Stimulated activated CD4-positive, alpha-beta T cell treated with anti-CD3 and anti-CD28 coated beads, Interleukin-4, amount 100 ng/mL, for 4 hours (primary cell): ENCODE measurements at regions not wholly inside any gene's neighbourhood (a gene's known extent, or its start where the extent isn't known, plus 50 kb on each side); places are given as distances from the start of the nearest gene placed in this dataset.
"Not testable (repeated sequence)": the region's sequence is repeated elsewhere in the genome, so short reads cannot be mapped to it uniquely, and the experiment has no call there.

Experiments used
- DNase-seq, 2 experiments: peaks; one replicate each; pipeline ENCODE4 v3.0.0-alpha.2; 2020

DNA sequence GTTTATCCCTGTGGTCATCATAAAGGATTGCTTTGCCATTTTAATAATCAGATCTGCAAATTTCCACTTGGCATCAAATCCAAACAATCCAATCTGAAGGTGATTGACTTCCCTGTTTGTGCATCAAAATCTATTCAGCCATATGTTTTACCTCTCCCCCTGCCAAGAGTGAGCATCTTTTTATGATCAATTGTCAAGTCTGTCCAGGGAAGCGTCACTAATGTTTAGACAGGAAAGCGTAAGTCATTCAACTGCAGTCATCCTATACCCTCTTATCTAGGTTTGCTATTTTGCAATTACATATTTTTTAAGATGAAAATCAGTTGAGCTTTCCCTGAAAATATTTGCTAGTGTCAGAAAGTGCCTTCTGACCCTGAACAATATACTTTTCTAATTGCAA is 1224.1 kb upstream of the SEL1L start:
- no peak for DNase-seq

DNA sequence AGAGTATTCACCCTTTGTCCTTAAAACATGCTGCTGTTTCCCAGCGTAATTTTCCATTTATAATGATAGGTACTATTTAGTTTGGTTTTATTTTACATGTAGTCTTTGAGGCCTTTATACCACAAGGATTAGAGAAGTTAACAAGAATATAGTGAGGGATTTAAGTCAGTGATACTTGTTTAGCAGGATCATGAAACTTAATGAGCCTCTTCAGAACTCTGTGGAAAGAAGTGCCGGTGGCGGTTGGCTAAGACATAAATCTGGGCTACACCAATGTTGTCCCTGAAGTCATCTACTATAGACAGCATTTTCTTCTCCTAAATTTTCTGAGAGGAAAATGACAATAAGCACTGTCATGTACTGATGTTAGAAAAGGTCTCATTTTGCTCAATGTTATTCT is 1226.0 kb upstream of the SEL1L start:
- DNase-seq: no peak

DNA sequence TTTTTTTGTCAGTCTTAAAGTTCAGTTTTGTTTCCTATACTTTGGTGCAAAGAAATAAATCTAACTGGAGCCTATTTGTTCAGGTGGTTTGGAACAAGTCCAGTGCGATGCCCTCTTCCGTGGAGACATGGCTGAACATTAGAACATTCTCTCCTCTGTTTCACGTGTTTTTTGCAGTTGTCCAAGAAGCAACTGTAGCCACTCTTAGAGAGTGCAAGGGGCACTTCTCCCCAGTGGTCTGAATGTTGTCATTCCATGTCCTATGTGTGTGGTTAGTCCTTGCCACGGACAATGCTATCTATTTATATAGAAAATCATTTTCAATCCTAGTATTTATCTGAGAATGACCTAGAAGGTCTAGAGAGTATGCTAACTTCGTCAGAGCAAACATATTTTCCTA is 1232.5 kb upstream of the SEL1L start:
- DNase-seq: no peak

DNA sequence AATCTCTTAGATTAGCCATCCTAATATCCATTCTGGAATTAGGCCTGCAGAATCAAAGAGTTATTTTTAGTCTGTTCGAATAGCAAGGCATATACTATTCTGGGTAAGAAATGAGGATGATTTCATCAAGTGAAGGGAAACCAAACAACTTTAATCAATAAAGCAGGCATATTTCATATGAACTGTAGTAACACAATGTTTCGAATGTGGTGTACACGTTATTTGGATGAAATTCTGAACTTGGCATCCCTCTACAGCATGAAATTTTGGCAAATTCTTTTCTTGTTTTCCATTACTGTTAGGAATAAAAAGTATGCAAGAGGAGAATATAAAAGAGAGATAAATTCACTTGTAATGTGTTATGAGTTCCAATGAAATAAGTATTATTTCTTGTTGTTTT is 1233.3 kb upstream of the SEL1L start:
- DNase-seq: no peak

DNA sequence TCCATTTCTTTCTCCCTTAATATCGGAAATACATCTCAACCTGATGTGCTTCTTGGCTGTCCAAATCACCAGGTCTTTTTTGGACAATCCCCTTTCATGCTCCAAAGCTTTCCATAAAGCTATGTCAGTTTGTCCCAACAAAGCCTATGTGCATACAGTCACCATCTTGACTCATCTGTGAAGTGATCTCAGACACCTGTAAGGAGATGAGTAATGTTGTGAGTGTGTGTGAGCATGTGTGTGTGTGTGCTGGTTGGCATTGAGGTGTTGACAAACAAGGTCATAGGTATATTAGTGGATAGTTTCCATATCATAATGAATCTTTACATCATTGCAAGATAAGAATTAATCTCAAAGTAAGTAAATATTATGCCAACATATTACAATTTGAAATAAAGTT is 1243.3 kb upstream of the SEL1L start:
- no peak for DNase-seq

DNA sequence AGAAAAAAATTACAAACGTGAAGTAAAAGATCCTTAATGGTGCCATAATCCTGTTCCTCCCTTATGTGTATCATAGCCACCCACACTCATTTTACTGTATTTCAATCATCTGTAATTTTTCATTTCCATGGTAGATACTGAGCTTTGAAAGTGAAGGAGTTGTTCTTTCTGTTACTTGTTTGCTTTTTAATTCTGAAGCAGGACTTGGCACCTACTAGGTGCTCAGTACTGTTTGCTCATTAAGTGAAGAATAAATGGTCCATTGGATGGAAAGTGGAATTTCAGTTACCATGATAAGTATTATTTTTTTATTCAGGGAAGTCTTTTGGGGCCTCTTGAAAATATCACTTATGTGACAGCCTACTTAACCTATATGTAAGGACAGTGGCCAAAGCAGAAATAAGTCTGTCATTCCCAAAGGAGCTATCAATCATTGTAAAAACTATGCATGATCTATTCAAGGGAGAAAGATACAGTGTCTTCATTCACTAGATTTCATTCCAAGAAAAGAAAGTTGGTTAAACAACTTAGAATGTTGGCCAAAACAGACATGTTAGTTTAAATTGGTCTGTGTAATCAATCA is 1244.4 kb upstream of the SEL1L start:
- no peak for DNase-seq

DNA sequence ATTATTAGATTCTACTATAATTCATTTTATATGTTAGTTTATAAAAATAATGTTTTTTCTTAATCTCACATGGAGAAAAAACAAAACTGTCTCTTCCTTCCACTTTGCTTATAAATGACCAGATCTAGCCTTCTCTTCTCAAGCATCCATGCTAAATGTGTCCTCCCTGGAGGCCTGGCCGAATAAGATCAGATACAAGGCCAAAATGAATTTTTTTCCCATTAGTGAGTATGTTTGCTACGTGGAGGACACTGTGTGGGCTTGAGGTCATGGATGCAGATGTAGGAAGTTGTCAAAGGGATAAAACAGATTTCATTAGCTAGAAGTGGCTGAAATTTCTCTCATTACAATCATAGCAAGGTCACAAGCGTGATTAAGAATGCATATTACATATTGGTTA is 1244.9 kb upstream of the SEL1L start:
- DNase-seq: no peak

DNA sequence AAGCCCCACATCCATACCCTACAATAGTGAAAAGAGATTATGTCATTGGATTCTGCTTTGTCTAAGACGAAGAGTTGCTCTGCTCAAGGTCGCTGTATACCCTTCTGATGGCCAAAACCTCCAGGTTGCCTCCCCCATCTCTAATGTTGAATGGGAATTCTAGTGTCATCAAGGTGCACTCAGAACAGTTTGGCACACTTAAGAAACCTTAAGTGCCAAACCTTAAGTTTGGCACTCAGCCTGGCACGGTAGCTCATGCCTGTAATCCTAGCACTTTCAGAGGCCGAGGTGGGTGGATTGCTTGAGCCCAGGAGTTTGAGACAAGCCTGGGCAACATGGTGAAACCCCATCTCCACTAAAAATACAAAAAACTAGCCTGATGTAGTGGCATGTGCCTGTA is 1245.6 kb upstream of the SEL1L start:
- DNase-seq: no peak

DNA sequence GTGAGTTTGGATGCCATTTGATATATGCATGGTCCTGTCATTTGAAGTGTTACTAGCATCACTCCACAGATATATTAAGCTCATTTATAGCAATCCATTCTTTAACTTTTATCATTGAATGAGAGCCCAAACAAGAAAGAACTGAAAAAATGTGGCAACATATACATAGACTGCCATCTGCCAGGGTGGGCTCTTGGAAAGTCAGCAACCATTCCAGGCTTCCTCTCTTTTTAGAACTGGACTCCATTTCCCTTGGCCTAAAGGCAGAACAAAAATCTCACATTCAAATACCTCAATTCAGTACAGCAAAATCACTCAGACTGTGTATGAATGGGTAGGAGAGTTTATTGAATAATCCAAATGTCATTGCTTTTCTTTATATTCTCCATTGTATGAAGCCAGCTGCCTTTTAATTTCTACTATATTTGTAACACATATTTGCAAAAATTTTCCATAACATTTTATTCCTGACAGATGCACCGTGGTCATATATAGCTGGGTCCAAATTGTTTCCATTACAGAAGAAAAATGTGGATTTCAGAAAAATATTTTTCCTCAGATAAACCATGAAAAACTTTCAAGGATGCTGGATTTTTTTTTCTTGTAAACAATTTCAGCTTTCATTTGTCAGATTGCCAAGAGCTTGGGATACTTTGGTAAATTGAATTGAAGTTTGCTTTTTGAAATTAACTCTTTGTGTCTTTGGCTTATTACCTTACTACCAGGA is 1252.3 kb upstream of the SEL1L start:
- no peak for DNase-seq

DNA sequence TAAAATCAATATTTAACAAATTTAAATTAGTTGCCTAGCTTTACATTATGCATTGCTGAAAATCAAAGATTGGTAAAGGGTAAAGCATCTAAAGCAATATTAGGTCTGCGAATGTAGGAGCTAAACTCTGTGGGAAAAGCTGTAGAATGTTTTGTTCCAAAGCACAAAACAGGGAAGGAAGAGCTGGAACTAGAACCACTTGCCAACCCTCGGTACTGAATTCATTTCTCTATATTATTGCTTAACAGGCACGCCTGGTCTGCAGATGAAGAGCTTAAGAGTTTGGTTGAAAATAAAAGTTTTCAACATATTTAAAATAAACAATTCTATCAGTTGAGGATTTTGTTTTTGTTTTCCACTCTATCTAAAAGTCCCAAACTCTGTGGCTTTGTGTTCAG is 1252.8 kb upstream of the SEL1L start:
- DNase-seq: no peak

DNA sequence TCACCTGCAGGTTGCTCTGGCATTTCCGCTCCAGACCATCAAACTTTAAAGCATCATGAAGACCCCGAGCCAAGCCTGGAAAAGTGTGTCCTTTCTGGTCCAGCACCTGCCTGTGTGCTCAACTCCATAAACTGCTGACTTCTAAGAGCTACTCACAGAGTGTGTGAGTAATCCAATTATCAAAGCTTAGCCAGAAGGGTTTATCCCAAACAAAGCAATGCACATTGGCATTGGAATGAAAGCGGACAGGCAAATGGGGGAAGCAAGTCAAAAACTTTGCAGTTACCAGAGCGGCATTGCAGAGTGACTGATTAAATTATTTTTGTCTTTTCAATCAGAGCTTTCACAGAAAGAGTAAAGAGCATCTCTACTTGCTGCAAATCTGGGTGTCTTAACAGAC is 1262.4 kb upstream of the SEL1L start:
- DNase-seq: no peak

DNA sequence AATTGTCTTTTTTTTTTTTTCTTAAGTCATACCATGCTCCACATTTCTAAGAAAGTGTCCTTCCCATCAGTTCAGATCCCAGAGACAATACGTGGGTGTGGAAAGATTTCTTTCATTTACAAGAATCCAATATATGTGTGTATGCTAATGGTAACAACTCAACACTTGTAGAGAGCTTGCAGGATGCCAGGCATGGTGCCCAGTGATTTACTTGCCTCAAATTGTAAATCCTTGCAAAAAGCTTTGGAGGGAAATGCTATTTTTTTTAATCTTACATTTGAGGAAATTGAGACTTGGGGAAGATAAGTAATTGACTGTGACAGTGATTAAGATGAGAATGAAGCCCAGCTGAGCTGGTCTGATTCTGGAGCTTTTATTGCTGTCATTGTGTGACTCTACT is 1264.6 kb upstream of the SEL1L start:
- DNase-seq: no peak

DNA sequence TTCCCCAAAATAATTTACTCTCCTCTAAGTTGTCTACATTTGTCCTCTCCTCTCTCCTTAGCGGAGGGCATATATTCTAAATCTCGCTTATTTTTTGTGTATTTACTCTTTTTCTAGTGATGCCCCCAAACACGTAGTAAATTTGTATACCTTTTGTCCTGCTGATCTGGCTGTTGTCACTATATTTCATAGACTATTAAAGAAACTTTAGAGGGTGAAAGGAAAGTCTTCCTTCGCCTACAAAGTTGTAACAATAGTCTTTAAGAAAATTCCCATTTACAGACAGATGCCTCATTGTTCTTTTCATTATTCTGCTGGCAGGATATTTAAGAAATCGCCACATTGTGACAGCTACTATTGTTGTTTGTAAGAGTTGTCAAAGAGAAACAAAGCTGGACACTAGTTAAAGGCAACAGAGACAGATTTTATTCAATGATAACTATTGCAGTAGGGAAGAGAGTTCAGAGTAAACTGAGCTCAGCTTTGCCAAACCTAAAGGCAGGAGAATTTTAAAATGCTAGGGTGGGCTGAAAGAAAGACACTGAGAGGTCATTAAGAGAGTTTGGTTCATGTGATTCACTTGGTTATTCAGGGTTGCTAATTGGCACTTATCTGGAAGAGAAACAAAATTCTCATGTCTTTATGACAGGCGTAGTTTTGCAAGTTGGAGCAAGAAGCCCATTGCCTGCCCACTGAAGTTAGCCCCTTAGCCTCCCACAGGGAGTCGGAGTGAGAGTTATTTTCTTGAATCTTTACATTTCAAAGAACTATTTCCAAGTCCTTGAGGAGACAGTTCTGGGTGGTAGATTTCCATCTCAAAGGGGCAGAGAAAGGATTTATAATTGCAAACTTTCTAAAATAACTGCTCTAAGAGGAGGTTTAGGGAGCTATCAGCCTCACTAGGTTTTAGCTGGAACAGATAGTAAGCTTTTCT is 1272.5 kb upstream of the SEL1L start:
- DNase-seq: no peak

DNA sequence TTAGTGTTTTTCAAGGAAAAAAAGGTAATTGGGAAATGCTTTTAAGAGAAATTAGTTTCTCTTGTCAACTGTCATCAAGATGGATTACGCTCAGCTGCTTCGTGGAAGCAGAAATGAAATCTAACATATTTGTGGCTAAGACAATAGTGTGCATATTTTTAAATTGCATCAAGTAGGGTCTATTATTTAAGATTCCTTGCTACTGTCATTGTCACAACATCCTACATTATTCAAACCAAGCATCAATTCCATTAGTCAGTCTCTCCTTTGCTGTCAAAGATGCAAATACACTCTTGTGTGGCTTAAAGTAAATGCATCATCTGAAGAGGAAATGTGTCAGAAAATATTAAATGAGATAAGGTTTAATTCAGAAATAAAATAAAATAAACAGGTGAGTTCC is 1277.6 kb upstream of the SEL1L start:
- DNase-seq: no peak

DNA sequence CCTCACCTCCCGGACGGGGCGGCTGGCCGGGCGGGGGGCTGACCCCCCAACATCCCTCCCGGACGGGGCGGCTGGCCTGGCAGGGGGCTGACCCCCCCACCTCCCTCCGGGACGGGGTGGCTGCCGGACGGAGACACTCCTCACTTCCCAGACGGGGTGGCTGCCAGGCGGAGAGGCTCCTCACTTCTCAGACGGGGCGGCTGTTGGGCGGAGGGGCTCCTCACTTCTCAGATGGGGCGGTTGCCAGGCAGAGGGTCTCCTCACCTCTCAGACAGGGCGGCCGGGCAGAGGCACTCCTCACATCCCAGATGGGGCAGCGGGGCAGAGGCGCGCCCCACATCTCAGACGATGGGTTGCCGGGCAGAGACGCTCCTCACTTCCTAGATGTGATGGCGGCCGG is 1280.7 kb upstream of the SEL1L start:
- DNase-seq: not testable (repeated sequence)

DNA sequence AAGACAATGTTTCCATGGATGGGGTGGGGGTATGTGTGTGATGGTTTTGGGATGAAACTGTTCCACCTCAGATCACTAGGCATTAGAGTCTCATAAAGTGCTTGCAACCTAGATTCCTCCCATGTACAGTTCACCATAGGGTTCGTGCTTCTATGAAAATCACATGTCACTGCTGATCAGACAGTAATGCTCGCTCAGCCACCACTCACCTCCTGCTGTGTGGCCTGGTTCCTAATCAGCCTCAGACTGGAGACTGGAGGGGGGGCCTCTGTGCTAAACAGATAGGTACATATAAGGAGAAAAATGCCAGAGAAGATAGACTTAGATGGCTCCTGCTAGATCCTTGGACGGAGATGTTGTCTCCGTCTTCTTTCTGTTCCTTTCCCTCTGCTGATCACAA is 1296.9 kb upstream of the SEL1L start:
- DNase-seq: no peak

DNA sequence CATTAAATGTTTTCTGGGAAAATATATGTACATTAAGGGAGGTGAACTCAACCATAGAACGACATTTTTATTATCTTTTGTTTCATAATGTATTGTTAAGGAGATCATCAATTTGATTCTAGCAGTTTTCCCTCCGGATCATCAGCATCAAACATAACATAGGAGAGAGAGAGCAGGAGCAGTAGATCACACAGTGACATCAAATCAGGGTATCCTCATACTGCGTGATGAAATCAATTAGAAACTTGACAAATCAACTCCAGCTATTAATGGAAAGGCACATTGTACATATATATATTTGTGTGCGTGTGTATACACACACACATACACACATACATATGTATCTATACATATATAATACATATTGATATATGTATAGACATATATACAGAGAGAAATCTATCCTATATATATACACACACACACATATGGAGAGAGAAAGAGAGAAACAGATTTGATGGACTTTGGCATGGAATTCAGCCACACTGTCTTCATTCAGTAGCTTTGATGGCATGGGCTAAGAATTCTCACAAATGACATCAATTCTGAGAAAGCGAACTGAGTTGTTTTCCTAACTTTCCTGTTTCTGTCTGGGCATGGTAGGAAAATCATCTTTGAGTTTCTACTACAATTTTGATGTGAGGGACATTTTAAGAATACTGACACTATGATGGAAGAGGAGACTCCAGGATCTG is 1302.8 kb upstream of the SEL1L start:
- no peak for DNase-seq

DNA sequence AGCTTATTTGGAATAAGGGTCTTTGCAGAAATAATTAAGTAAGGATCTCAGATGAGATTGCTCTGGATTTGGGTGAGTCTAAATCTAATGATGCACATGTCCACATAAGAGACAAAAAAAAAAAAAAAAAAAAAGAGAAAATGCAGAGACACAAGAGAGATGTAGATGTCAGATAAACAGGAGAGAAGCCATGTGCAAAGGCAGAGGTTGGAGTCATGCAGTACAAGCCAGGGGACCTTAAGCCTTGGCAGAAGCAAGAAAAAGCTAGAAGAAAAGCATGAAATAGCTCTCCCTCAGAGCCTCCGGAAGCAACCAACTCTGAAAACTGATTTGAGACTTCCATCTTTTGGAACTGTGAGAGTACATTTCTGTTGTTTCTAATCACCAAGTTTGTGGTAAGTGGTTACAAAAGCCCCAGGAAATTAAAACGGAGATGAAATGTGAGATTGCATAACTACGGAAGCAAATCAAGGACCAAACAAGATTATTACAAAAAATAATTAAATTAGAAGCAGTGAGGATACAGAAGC is 1304.0 kb upstream of the SEL1L start:
- no peak for DNase-seq

DNA sequence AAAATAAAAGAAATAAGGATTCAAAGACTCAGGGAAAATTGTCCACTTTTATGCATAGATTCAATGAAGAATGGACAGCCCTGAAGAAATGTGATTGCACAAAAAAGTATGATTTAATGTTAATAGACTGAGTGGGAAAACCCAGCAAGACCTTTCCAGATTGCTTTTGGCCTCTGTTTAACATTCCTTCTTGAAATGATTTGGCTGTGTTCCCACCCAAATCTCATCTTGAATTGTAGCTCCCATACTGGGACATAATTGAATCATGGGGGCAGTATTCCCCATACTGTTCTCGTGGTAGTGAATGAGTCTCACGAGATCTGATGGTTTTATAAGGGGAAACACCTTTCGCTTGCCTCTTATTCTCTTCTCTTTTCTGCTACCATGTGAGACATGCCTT is 1316.9 kb upstream of the SEL1L start:
- DNase-seq: no peak

DNA sequence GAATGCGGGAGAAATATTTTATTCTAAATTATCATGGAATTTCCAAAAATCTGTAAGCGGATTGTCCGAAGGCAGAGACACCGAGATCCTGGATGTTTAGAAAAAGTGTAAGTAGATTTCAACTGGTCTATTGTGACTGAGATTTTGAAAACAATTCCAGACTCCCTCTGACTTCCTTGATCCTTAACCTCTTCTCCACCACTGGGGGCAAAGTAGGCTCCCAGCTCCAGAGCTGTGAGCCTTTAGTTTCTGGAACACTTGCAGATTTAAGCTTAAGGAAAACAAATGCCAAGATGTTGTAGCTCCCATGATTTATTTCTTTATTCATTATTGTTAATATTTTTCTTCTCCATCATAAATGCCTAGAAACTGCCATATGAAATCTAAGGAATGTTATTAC is 1320.5 kb upstream of the SEL1L start:
- no peak for DNase-seq

DNA sequence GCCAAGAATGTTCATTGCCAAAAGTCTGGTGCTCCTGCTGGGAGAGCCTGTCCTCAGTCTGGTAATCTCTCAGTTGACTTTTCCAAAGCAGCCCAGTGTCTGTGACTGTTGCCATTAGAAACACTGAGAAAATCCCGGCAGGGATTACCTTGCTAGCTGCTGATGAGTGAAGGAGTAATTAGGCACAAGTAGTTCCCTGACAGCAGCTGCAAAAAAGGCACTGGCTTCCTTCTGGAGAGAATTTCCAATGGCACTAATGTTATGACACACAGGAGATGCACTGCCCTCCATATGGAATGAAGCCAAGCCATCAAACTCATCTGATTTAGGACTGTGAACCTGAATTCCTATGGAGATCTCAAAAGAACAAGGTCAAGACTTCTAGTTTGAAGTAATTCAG is 1321.2 kb upstream of the SEL1L start:
- DNase-seq: no peak

DNA sequence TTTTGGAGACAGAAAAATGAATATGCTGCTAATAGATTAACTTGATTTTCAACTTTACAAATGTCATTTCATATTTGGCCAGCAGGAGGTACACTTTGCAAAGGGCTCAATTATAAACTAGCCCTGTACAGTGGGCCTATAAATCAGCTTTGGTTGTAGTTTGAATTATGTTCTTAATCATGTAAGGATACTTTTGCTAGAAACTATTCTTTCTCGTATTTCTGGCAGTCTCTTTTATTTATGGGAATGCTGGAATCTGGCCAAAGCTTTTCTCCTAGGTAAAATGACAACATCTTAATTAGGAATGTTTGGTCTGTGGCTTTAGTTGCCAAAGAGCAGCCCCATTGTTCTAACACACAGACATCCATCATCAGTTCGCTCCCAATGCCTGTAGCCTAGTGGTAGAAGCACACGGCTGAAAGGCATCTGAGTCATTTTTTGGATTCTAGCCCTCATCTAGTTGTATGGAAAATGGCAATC is 1322.3 kb upstream of the SEL1L start:
- DNase-seq: no peak

DNA sequence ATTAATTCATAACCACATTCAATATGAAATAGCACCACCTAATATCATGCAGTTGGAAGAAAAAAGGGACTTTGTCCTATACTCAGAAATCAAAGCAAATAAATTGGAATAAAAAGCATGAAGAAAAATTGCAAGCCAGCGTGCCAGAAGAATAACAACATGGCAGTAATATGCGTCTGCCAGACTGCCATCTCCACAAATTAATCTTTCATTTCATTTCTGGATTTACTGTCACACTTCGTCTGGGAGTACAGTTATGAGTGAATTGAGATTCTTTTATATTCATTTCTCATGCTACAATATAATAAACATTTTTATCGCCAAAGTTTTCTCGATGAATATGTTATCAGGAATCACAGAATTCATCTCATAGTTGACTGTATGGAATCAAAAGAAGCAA is 1327.7 kb upstream of the SEL1L start:
- no peak for DNase-seq
